C4-2B (cell line): ENCODE measurements at regions not wholly inside any gene's neighbourhood (a gene's known extent, or its start where the extent isn't known, plus 50 kb on each side); places are given as distances from the start of the nearest gene placed in this dataset.
"Not testable (repeated sequence)": the region's sequence is repeated elsewhere in the genome, so short reads cannot be mapped to it uniquely, and the experiment has no call there.

Experiments used
- ZFX ChIP-seq: fragments of 450-650 bp; IDR thresholded peaks from 2 replicates; pipeline ENCODE4 v1.6.1; 2017
- TF ChIP-seq, protein P1 (sequence below): fragments of 450-650 bp; conservative IDR thresholded peaks from 2 replicates; pipeline ENCODE4 v1.5.1; 2017; ENCODE audit warnings: mild to moderate bottlenecking

DNA sequence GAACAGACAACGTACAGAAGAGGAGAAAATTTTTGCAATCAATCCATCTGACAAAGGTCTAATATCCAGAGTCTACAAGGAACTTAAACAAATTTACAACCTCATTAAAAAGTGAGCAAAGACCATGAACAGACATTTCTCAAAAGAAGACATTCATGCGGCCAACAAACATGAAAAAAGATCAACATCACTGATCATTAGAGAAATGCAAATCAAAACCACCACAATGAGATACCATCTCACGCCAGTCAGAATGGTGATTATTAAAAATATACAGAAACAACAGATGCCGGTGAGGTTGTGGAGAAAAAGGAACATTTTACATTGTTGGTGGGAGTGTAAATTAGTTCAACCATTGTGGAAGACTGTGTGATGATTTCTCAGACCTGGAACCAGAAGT is 149.0 kb upstream of the OLIG3 start:
- TF ChIP-seq, protein P1, sequence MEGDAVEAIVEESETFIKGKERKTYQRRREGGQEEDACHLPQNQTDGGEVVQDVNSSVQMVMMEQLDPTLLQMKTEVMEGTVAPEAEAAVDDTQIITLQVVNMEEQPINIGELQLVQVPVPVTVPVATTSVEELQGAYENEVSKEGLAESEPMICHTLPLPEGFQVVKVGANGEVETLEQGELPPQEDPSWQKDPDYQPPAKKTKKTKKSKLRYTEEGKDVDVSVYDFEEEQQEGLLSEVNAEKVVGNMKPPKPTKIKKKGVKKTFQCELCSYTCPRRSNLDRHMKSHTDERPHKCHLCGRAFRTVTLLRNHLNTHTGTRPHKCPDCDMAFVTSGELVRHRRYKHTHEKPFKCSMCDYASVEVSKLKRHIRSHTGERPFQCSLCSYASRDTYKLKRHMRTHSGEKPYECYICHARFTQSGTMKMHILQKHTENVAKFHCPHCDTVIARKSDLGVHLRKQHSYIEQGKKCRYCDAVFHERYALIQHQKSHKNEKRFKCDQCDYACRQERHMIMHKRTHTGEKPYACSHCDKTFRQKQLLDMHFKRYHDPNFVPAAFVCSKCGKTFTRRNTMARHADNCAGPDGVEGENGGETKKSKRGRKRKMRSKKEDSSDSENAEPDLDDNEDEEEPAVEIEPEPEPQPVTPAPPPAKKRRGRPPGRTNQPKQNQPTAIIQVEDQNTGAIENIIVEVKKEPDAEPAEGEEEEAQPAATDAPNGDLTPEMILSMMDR = not testable (repeated sequence)
- TF ChIP-seq ZFX = not testable (repeated sequence)
